HG03097 (cell line): ENCODE measurements at regions not wholly inside any gene's neighbourhood (a gene's known extent, or its start where the extent isn't known, plus 50 kb on each side); places are given as distances from the start of the nearest gene placed in this dataset.

Experiments
- ATAC-seq: cut with Tn5 transposase; IDR thresholded peaks from one replicate; pipeline ENCODE4 v1.9.1; 2021; ENCODE audit not compliant: unreplicated experiment, low FRiP score

GRCh38 chr2:59015027-59015426 lies 773.9 kb upstream of the FANCL start:
- ATAC-seq, result no peak

- ATAC-seq, result no peak
Observed at GRCh38 chr2:59012971-59013370, 771.8 kb upstream of the FANCL start.

- ATAC-seq, result no peak
Observed at GRCh38 chr2:59012234-59012633, 771.1 kb upstream of the FANCL start.

GRCh38 chr2:59008950-59009349 lies 767.8 kb upstream of the FANCL start:
- ATAC-seq, result no peak

- ATAC-seq, result no peak
Observed at GRCh38 chr2:59005836-59006615, 764.9 kb upstream of the FANCL start.

- ATAC-seq, result no peak
Observed at GRCh38 chr2:59004621-59005020, 763.5 kb upstream of the FANCL start.

- ATAC-seq, result no peak
Observed at GRCh38 chr2:59000796-59001195, 759.7 kb upstream of the FANCL start.

- no peak for ATAC-seq
Observed at GRCh38 chr2:58992062-58992706, 751.1 kb upstream of the FANCL start.

GRCh38 chr2:58991357-58991756 lies 750.2 kb upstream of the FANCL start:
- ATAC-seq, result no peak

GRCh38 chr2:58985541-58985940 lies 744.4 kb upstream of the FANCL start:
- no peak for ATAC-seq

GRCh38 chr2:58984731-58985130 lies 743.6 kb upstream of the FANCL start:
- ATAC-seq, result no peak

GRCh38 chr2:58983111-58983510 lies 742.0 kb upstream of the FANCL start:
- ATAC-seq, result no peak

- ATAC-seq, result no peak
Observed at GRCh38 chr2:58981237-58981636, 740.1 kb upstream of the FANCL start.

- no peak for ATAC-seq
Observed at GRCh38 chr2:58976375-58977071, 735.4 kb upstream of the FANCL start.

GRCh38 chr2:58974881-58975280 lies 733.8 kb upstream of the FANCL start:
- no peak for ATAC-seq

- ATAC-seq, result no peak
Observed at GRCh38 chr2:58974426-58974825, 733.3 kb upstream of the FANCL start.

GRCh38 chr2:58973811-58974281 lies 732.7 kb upstream of the FANCL start:
- no peak for ATAC-seq

- ATAC-seq, result no peak
Observed at GRCh38 chr2:58972737-58973136, 731.6 kb upstream of the FANCL start.

- no peak for ATAC-seq
Observed at GRCh38 chr2:58971511-58972360, 730.6 kb upstream of the FANCL start.

- ATAC-seq, result no peak
Observed at GRCh38 chr2:58970365-58970764, 729.2 kb upstream of the FANCL start.

- ATAC-seq, result no peak
Observed at GRCh38 chr2:58968885-58969284, 727.8 kb upstream of the FANCL start.
